AG09319 (cell line): ENCODE measurements at regions not wholly inside any gene's neighbourhood (a gene's known extent, or its start where the extent isn't known, plus 50 kb on each side); places are given as distances from the start of the nearest gene placed in this dataset.

Source experiments
- DNase-seq: peaks from one replicate; pipeline ENCODE4 v3.0.0-alpha.2; 2010; ENCODE audit warnings: low read depth; ENCODE audit errors: extremely low read depth
- CTCF ChIP-seq: IDR thresholded peaks from 2 replicates; pipeline ENCODE4 v1.5.1; 2011; ENCODE audit warnings: low read depth, mild to moderate bottlenecking, inconsistent platforms, low read length, moderate library complexity

DNA sequence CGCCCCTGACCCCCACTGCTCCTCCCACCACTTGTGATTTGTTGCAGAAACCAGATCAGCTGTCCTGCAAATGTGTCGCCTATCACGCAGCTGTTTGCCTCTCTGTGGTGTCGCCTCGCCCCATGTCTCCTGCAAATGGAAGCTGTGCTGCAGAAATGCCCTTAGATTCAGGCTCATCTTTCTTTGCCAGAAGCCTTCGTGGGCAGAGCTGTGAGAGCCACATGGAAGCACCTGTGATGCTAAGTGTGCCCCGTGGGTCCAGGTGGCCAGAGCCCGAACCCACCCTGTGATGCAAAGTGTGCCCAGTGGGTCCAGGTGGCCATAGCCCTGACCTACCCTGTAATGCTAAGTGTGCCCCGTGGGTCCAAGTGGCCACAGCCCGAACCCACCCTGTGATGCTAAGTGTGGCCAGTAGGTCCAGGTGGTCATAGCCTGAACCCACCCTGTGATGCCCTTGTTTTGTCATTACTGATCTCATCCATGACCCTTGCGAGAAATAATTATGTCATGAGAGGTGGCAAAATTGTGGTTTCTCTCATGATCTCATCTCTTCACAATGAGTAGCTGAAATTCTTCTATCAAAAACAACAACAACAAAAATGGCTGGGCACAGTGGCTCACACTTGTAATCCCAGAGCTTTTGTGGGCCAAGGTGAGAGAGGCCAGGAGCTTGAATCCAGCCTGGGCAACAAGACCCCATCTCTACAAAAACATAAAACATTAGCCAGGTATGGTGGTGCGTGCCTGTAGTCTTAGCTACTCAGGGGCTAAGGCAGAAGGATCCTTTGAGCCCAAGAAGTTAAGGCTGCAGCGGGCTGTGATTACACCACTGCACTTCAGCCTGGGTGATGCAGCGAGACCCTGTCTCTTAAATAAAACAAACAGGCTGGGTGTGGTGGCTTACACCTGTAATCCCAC lies 187.4 kb downstream of the GOLGA6L6 start:
- TF ChIP-seq CTCF, result no peak
- DNase-seq, result no peak

DNA sequence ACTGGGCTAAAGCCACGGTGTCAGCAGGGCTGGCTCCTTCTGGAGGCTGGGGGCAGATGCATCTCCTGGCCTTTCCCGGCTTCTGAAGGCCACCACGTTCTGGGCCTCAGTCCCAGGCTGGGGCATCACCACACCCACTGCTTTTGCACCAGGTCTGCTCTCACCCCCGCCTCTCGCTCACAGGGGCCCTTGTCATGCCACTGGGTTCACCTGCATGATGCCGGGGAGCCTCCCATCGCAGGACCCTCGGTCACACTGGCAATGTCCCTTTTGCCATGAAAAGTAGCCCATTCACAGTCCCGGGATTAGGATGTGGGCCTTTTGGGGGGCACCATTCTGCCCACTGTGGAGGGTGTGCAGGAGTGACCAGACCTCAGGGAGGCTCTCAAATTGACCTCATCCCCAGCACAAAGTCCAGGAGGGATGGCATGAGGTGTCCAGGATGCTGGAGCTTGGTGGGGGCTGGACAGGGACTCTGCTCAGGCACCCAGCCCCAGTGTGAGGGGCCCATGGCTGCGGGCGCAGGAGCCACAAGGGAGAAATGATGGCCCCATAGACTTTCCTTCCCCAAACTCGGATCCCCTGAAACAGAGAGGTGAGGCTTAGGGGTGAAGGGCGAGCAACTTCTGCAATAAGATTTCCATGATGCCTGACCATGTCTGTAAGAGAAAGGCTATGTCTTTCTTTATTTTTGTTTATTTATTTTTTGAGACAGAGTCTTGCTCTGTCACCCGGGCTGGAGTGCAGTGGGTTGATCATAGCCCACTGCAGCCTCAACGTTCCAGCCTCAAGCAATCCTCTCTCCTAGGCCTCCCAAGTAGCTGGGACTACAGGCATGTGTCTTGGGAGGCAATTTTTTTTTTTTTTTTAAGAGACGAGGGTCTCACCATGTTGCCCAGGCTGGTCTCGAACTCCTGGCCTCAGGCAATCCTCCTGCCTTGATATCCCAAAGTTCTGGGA lies 189.1 kb downstream of the GOLGA6L6 start:
- no peak for TF ChIP-seq CTCF
- no peak for DNase-seq

- no peak for DNase-seq
Observed at GRCh38 chr15:20351448-20351971, 190.1 kb downstream of the GOLGA6L6 start.

DNA sequence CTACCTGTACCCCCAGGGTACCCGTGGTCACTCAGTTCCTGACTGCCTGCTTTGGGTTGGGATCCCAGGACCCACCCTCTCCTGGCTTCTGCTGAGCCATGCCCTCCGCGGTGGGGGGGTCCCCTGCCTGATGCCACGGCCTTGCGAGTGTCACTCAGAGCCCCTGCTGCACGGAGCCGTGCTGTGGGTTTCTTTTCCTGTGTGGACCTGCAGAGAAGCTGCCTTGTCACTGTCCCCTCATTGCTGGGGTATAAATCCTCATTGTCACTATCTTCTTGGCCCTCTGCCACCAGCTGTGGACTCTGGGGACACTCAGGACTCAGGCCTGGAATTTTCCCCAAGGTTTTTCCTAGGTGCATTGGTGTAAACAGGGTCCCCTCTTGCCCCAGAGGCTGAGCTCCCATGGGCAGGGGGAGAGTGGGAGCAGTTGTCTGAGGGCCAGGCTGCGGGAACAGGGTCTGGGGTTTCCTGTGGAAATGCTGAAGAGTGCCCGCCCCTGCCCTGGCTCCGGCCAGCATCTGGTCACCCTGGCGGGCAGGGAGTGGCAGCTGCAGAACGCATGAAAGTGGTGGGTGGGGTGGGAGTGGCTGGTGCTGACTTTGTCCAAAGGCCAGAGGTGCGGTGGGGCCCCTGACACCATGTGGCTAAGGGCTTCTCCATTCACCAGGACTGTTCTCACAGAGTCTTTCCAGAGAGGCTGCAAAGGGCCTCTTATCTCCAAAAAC lies 191.7 kb downstream of the GOLGA6L6 start:
- TF ChIP-seq CTCF, result no peak
- no peak for DNase-seq

More at GRCh38 chr15:20351448-20351971, 190.1 kb downstream of the GOLGA6L6 start:
- no peak for TF ChIP-seq CTCF

DNA sequence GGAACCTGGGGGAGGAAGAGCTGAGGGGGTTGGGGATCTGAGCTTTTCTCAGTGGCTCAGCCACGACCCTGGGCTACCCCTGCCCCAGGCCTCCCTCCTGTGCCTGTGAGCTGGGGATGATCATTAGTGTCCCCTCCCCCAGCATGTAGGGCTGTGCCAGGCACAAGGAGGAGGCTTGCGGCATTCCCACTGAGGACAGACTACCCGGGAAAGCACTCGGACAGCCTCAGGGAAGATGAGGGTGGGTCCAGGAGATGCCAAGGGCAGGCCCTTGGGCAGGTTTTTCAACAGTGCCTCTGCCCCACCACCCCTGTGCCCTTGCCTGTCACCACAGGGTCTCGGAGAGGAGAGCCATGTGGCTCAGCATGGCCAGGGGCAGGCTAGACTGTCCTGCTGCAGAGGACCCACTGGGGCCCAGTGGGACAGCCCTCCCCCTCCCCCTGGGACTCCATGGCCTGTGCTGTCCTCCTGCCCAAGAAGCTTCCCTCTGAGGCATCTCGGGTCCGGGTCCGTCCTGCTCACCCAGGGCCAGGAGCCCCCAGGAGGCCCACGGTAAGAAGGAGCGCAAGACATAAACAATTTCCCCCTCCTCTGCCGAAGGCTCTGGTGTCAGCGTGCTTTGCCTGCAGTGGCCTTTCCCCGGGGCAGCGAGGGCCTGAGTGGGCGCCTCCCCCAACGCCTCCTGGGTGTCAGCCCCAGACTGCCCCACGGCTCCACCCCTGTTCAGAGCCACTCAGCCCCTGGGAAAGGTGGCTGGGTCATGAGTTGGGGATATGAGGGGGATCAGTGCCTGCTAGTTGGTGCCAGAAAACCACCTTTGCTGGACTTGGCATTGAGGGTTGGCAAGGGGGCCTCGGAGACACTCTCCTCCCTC lies 192.5 kb downstream of the GOLGA6L6 start:
- no peak for DNase-seq
- no peak for TF ChIP-seq CTCF

DNA sequence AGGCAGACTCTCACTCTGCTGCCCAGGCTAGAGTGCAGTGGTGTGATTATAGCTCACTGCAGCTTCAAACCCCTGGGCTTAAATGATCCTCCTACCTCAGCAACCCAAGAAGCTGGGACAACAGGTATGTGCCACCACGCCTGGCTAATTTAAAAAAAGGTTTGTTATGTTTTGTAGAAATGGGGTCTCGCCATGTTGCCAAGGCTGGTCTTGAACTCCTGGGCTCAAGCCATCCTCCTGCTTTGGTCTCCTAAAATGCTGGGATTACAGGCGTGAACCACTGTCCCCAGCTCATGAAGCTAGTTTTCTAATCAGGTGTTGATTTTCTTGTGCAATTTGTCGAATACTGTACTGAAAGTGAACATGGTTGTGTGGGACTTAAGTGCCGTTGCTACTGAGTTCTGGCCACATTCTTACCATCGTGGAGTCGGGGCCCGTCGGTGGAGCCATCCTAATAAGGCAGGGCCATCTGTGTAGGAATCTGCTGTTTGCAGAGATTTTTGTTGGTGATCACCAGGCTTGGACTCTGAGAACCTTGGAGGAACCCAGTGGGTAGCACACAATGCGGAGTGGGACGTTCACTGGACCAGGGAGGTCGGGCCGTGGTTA lies 193.2 kb downstream of the GOLGA6L6 start:
- TF ChIP-seq CTCF, result no peak
- DNase-seq, result no peak
